ENCODE measurements at regions not wholly inside any gene's neighbourhood (a gene's known extent, or its start where the extent isn't known, plus 50 kb on each side); places are given as distances from the start of the nearest gene placed in this dataset.
"Not testable (repeated sequence)": the region's sequence is repeated elsewhere in the genome, so short reads cannot be mapped to it uniquely, and the experiment has no call there.

GRCh38 chr2:195537811-195538210 is 119.2 kb upstream of the SLC39A10 start:
- DNase-seq (ENCODE audit: low read depth), result no peak

GRCh38 chr2:195536906-195537305 is 120.1 kb upstream of the SLC39A10 start:
- DNase-seq (ENCODE audit: low read depth), result no peak

GRCh38 chr2:195535911-195536522 is 121.0 kb upstream of the SLC39A10 start:
- peak; percentile 43 for DNase-seq (ENCODE audit: low read depth)

GRCh38 chr2:195534971-195535370 is 122.1 kb upstream of the SLC39A10 start:
- no peak for DNase-seq (ENCODE audit: low read depth)

- peak; percentile 59 for DNase-seq (ENCODE audit: low read depth)
These were observed 123.0 kb upstream of the SLC39A10 start for GRCh38 chr2:195533771-195534642.

- DNase-seq (ENCODE audit: low read depth), result no peak
These were observed 124.3 kb upstream of the SLC39A10 start for GRCh38 chr2:195532628-195533271.

GRCh38 chr2:195532255-195532627 is 124.8 kb upstream of the SLC39A10 start:
- no peak for DNase-seq (ENCODE audit: low read depth)

- no peak for DNase-seq (ENCODE audit: low read depth)
These were observed 125.3 kb upstream of the SLC39A10 start for GRCh38 chr2:195531754-195532153.

GRCh38 chr2:195523242-195523641 is 133.8 kb upstream of the SLC39A10 start:
- DNase-seq (ENCODE audit: low read depth), result not testable (repeated sequence)

- DNase-seq (ENCODE audit: low read depth), result no peak
These were observed 135.4 kb upstream of the SLC39A10 start for GRCh38 chr2:195521589-195521988.

GRCh38 chr2:195520671-195521155 is 136.3 kb upstream of the SLC39A10 start:
- DNase-seq (ENCODE audit: low read depth), result no peak

- DNase-seq (ENCODE audit: low read depth), result no peak
These were observed 141.5 kb upstream of the SLC39A10 start for GRCh38 chr2:195515551-195515950.

- no peak for DNase-seq (ENCODE audit: low read depth)
These were observed 142.7 kb upstream of the SLC39A10 start for GRCh38 chr2:195514365-195514764.

GRCh38 chr2:195513119-195513518 is 143.9 kb upstream of the SLC39A10 start:
- no peak for DNase-seq (ENCODE audit: low read depth)

- DNase-seq (ENCODE audit: low read depth), result no peak
These were observed 147.5 kb upstream of the SLC39A10 start for GRCh38 chr2:195509551-195509950.

- no peak for DNase-seq (ENCODE audit: low read depth)
These were observed 148.9 kb upstream of the SLC39A10 start for GRCh38 chr2:195508139-195508455.

GRCh38 chr2:195507447-195508138 is 149.4 kb upstream of the SLC39A10 start:
- DNase-seq (ENCODE audit: low read depth), result no peak

- no peak for DNase-seq (ENCODE audit: low read depth)
These were observed 151.3 kb upstream of the SLC39A10 start for GRCh38 chr2:195505701-195506100.

GRCh38 chr2:195503208-195503607 is 153.8 kb upstream of the SLC39A10 start:
- no peak for DNase-seq (ENCODE audit: low read depth)

GRCh38 chr2:195501746-195502145 is 155.3 kb upstream of the SLC39A10 start:
- no peak for DNase-seq (ENCODE audit: low read depth)

GRCh38 chr2:195500879-195501278 is 156.1 kb upstream of the SLC39A10 start:
- DNase-seq (ENCODE audit: low read depth), result no peak

GRCh38 chr2:195498839-195499490 is 158.1 kb upstream of the SLC39A10 start:
- DNase-seq (ENCODE audit: low read depth), result no peak

Data from activated T-helper 9 cell treated with anti-CD3 and anti-CD28 coated beads, Interleukin-2, amount 50 U/mL, for 16 hours (primary cell).